ENCODE measurements at regions not wholly inside any gene's neighbourhood (a gene's known extent, or its start where the extent isn't known, plus 50 kb on each side); places are given as distances from the start of the nearest gene placed in this dataset.

DNA sequence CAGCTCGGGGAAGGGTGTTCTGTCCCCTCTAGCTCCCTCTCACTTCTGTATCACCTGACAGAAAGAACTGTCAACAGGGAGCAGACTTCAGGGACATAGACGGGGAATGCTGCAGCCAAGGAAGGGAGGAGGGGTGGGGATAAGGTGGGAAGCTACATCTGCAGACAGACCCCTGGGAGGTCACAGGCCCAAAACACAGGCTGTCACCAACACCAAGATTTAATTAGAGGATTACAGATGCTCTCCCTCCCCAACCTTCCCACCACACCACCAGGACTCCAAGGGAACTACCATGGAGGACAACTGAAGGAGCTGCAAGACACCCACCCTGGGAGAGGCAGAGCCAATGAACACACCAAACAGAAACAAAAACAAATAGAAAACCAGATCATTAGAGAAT lies 425.2 kb upstream of the VSTM2A start:
- no peak overlapping the region for H3K27ac ChIP-seq
- TF ChIP-seq, protein P1, sequence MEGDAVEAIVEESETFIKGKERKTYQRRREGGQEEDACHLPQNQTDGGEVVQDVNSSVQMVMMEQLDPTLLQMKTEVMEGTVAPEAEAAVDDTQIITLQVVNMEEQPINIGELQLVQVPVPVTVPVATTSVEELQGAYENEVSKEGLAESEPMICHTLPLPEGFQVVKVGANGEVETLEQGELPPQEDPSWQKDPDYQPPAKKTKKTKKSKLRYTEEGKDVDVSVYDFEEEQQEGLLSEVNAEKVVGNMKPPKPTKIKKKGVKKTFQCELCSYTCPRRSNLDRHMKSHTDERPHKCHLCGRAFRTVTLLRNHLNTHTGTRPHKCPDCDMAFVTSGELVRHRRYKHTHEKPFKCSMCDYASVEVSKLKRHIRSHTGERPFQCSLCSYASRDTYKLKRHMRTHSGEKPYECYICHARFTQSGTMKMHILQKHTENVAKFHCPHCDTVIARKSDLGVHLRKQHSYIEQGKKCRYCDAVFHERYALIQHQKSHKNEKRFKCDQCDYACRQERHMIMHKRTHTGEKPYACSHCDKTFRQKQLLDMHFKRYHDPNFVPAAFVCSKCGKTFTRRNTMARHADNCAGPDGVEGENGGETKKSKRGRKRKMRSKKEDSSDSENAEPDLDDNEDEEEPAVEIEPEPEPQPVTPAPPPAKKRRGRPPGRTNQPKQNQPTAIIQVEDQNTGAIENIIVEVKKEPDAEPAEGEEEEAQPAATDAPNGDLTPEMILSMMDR (conservative IDR thresholded peaks at IDR 0.05; ENCODE audit: low read depth) = no peak
- DNase-seq (ENCODE audit: low spot score) = no peak
- POLR2A ChIA-PET (ENCODE audit: low non-redundant PET) = no interaction called here
- CTCF ChIA-PET = no interaction called here

DNA sequence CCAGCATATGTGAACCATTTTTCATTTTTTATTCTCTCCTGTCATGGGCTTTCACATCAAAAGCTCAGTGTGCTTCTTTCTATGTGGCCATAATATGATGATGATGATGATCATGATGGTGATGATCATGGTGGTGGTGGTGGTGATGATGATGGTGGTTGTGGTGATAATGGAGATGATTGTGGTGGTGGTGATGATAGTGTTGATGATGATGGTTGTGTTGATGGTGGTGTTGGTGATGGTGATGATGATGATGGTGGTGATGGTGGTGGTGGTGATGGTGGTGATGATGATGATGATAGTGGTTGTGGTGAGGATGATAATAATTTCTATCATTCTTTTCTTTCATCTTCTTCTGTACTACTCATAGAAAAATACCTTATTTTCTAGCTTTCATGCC lies 413.1 kb upstream of the VSTM2A start:
- CTCF ChIA-PET = no interaction called here
- POLR2A ChIA-PET (ENCODE audit: low non-redundant PET) = no interaction called here
- no peak overlapping the region for H3K27ac ChIP-seq
- TF ChIP-seq, protein P1 (conservative IDR thresholded peaks at IDR 0.05; ENCODE audit: low read depth) = no peak
- no peak for DNase-seq (ENCODE audit: low spot score)

DNA sequence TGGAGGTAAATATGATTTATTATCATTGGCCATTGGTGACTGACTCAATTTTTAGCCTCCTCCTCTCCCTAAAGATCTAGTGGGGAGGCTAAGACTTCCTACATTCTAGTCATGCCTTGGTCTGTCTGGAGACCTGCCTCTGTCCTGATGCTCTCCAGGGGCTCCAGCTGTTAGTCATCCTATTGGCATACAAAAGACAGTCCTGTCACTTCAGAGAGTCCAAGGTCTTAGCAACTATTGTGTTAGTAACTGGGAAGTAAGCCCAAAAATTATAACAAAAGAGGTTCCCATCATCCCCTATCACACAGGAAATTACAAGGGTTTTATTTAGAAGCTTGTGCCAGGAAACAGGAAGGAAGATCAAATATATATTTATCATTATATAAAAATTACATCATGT lies 400.6 kb upstream of the VSTM2A start:
- POLR2A ChIA-PET (ENCODE audit: low non-redundant PET) = no interaction called here
- TF ChIP-seq, protein P1 (conservative IDR thresholded peaks at IDR 0.05; ENCODE audit: low read depth) = no peak
- CTCF ChIA-PET = interaction anchor here (0.6 kb wide), 1 partner anchor 339 kb away, joined by 3 read pairs; no protein-coding TSS in a partner anchor
- no peak for DNase-seq (ENCODE audit: low spot score)
- H3K27ac ChIP-seq = no peak overlapping the region

DNA sequence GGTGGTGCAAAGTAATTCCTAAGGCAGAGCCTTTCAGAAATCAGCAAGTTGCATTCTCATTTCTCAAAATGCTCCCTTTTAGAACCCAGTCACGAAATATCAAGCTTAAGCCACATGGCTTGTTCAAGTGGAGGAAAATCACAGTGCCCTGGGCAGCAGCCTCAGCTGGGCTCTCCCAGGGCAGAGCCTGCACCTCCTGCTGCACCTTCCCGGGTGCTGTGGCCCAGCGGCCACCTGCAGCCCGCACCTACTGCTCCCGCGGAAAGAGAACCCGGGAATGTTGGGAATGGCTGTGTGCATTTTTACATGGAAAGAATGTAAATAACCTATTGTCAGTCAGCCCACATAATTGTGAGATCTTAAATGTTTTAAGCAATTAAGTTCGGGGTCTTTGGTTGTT lies 396.5 kb upstream of the VSTM2A start:
- ChIA-PET CTCF (no interaction called here), POLR2A (ENCODE audit: low non-redundant PET) (no interaction called here)
- no peak for DNase-seq (ENCODE audit: low spot score)
- TF ChIP-seq, protein P1 (conservative IDR thresholded peaks at IDR 0.05; ENCODE audit: low read depth) = no peak
- no peak overlapping the region for H3K27ac ChIP-seq

DNA sequence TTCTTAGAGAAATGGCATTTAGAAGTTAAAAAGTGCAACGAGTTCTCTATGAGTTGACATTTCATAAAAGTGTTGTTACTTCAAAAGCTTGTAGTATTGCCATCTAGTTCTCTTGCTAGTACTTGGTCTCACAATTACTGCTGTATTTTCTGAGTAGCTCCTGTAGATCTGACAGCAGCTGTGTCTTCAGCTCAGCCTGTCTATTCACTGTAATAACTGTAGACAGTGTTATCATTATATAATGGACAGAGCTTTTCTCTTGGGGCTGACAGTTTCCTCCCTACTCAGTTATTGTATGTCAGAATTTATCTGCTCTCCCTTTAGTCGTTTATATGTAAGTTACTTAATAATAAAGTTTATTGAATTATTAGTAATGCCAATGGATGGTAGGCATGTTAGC lies 388.7 kb upstream of the VSTM2A start:
- DNase-seq (ENCODE audit: low spot score) = no peak
- TF ChIP-seq, protein P1 (conservative IDR thresholded peaks at IDR 0.05; ENCODE audit: low read depth) = no peak
- no peak overlapping the region for H3K27ac ChIP-seq
- ChIA-PET CTCF (interaction anchor here (0.8 kb wide), 1 partner anchor 10 kb away, joined by 4 read pairs; no protein-coding TSS in a partner anchor), POLR2A (ENCODE audit: low non-redundant PET) (no interaction called here)

DNA sequence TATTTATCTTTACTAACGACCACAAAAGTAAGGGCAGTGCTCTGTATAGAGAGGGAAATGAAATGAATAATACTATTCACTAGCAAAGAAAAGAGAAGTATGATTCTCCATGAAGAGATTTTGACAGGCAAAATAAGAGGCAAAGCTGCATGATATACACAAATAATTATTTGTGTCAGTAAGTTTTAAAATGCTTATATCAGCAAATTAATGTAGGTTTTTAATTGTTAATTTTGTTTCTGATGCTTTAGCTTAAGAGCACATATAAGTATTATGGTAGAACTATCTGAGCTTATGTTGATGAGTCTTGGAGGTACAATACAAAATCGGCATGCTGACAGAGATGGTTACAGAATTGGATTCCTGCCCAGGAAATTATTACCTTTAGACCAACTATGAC lies 383.1 kb upstream of the VSTM2A start:
- ChIA-PET CTCF (interaction anchor here (0.5 kb wide), 1 partner anchor 11 kb away, joined by 3 read pairs; no protein-coding TSS in a partner anchor), POLR2A (ENCODE audit: low non-redundant PET) (no interaction called here)
- no peak for DNase-seq (ENCODE audit: low spot score)
- no peak overlapping the region for H3K27ac ChIP-seq
- TF ChIP-seq, protein P1 (conservative IDR thresholded peaks at IDR 0.05; ENCODE audit: low read depth) = no peak

DNA sequence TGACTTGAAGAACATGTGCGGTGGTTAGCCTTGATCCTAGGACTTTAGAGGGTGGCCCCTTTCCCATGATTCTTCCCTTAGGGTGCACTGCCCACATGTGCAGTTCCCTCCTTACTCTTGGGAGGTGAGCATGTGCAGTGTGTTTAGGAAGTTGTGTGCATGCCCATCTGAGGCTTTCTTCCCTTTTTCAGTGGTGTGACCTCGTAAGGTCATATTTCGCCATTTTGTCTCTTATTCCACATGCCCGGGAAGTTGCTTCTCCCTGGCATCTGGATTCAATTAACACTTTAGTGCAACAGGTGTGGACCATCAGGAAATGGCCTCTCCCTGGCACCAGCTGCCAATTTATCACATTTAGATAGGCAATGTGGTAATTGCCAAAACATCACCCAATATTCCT lies 380.6 kb upstream of the VSTM2A start:
- no peak for DNase-seq (ENCODE audit: low spot score)
- no peak overlapping the region for H3K27ac ChIP-seq
- ChIA-PET CTCF (no interaction called here), POLR2A (ENCODE audit: low non-redundant PET) (no interaction called here)
- TF ChIP-seq, protein P1 (conservative IDR thresholded peaks at IDR 0.05; ENCODE audit: low read depth) = no peak

Measured in RWPE1 (cell line).